Smooth muscle cell (in vitro differentiated cells): ENCODE measurements at regions not wholly inside any gene's neighbourhood (a gene's known extent, or its start where the extent isn't known, plus 50 kb on each side); places are given as distances from the start of the nearest gene placed in this dataset.

Experiments
- DNase-seq: peaks from one replicate; lab custom pipeline; 2025; ENCODE audit not compliant: unreplicated experiment; lab: John Stamatoyannopoulos, UW
- H2AFZ ChIP-seq: fragments of 200-600 bp; sonication (generic); 2 replicates; pipeline ENCODE4 v1.6.0; 2016; ENCODE audit warnings: antibody characterized with exemption, low read depth, mild to moderate bottlenecking
- H3F3A ChIP-seq: fragments of 200-600 bp; sonication (generic); 2 replicates; pipeline ENCODE4 v1.6.0; 2017; ENCODE audit warnings: antibody characterized with exemption, low read depth
- H3K27ac ChIP-seq: fragments of 200-600 bp; sonication (generic); 2 replicates; pipeline ENCODE4 v1.5.1; 2016; ENCODE audit warnings: low read depth, mild to moderate bottlenecking
- H3K27me3 ChIP-seq: fragments of 200-600 bp; sonication (generic); 2 replicates; pipeline ENCODE4 v1.6.1; 2016; ENCODE audit warnings: low read depth, mild to moderate bottlenecking
- H3K36me3 ChIP-seq: fragments of 200-600 bp; sonication (generic); 2 replicates; pipeline ENCODE4 v1.5.1; 2016; ENCODE audit warnings: low read depth
- H3K4me1 ChIP-seq: fragments of 200-600 bp; sonication (generic); 2 replicates; pipeline ENCODE4 v1.5.1; 2016; ENCODE audit warnings: low read depth
- H3K4me2 ChIP-seq: fragments of 200-600 bp; sonication (generic); 2 replicates; pipeline ENCODE4 v1.6.0; 2016; ENCODE audit warnings: mild to moderate bottlenecking
- H3K4me3 ChIP-seq: fragments of 200-600 bp; sonication (generic); 2 replicates; pipeline ENCODE4 v1.5.1; 2016; ENCODE audit warnings: mild to moderate bottlenecking
- H3K79me2 ChIP-seq: fragments of 200-600 bp; sonication (generic); 2 replicates; pipeline ENCODE4 v1.6.0; 2016; ENCODE audit warnings: low read depth, mild to moderate bottlenecking
- H3K9ac ChIP-seq: fragments of 200-600 bp; sonication (generic); 2 replicates; pipeline ENCODE4 v1.6.0; 2016; ENCODE audit warnings: low read depth
- H3K9me3 ChIP-seq: fragments of 200-600 bp; sonication (generic); replicated peaks from 2 replicates; pipeline ENCODE4 v1.5.1; 2016; ENCODE audit warnings: low read depth
- H4K20me1 ChIP-seq: fragments of 200-600 bp; sonication (generic); 2 replicates; pipeline ENCODE4 v1.6.0; 2016; ENCODE audit warnings: low read depth
- CTCF ChIP-seq: fragments of 200-600 bp; sonication (generic); IDR thresholded peaks from 2 replicates; pipeline ENCODE4 v1.5.1; 2017; ENCODE audit warnings: borderline replicate concordance, mild to moderate bottlenecking, antibody characterized with exemption; ENCODE audit not compliant: insufficient read depth, poor library complexity, severe bottlenecking
- WGBS: methylation state at CpG from one replicate; pipeline ENCODE4 v1.1.7; 2016; ENCODE audit warnings: low lambda C conversion rate; 5-methylcytosine and 5-hydroxymethylcytosine counted together

- Histone ChIP-seq H3K27ac (peak overlapping the region; percentile 69), H3F3A (no peaks in the 10 kb centered on the region), H3K4me2 (peak overlapping the region; percentile 55), H4K20me1 (no peaks in the 10 kb centered on the region), H2AFZ (no peak overlapping the region), H3K9me3 (no peaks in the 10 kb centered on the region), H3K79me2 (no peaks in the 10 kb centered on the region), H3K4me1 (peaks cover 22% of the 10 kb centered on the region), H3K36me3 (no peaks in the 10 kb centered on the region), H3K9ac (no peak overlapping the region), H3K4me3 (no peak overlapping the region), H3K27me3 (no peaks in the 10 kb centered on the region)
- DNase-seq = no peak
- 8% methylated on average over 2 of the region's 2 CpGs for WGBS
- no peak for TF ChIP-seq CTCF
Measured at GRCh38 chr14:39673270-39673711, 241.1 kb upstream of the FBXO33 start.

DNA sequence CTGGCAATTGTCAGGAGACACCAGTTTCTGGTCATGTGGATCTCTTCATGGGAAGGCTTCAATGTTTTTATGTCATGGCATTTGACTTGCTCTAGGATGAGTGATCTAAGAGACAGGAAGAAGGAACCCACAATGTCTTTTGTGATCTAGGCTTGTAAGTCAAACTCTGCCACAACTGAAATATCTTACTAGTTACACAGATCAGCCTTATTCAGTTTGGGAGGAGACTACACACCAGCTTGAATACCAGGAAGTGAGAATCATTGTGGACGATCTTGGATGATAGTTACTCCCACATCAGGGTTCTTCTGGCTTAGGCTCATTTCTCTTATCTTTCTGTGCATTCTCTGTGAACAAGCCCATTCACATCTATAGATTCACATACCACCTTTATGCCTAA is 236.2 kb upstream of the FBXO33 start:
- DNase-seq = no peak
- H3K27me3 ChIP-seq = no peaks in the 10 kb centered on the region
- H3F3A ChIP-seq = no peaks in the 10 kb centered on the region
- peaks cover 17% of the 10 kb centered on the region for H3K4me1 ChIP-seq
- no peak overlapping the region for H3K4me3 ChIP-seq
- H3K4me2 ChIP-seq = no peak overlapping the region
- H4K20me1 ChIP-seq = no peaks in the 10 kb centered on the region
- H3K79me2 ChIP-seq = no peaks in the 10 kb centered on the region
- TF ChIP-seq CTCF = no peak
- H3K36me3 ChIP-seq = no peaks in the 10 kb centered on the region
- H3K9ac ChIP-seq = no peak overlapping the region
- H3K9me3 ChIP-seq = no peaks in the 10 kb centered on the region
- no peak overlapping the region for H3K27ac ChIP-seq
- WGBS = 29% methylated on average over 1 of the region's 1 CpG
- H2AFZ ChIP-seq = no peak overlapping the region

- no peaks in the 10 kb centered on the region for H3K79me2 ChIP-seq
- no peak for TF ChIP-seq CTCF
- no peaks in the 10 kb centered on the region for H3K4me1 ChIP-seq
- no peaks in the 10 kb centered on the region for H4K20me1 ChIP-seq
- H3K4me2 ChIP-seq = no peak overlapping the region
- H3K9ac ChIP-seq = no peak overlapping the region
- no peaks in the 10 kb centered on the region for H3K36me3 ChIP-seq
- DNase-seq = no peak
- no peak overlapping the region for H3K4me3 ChIP-seq
- H3K27me3 ChIP-seq = no peaks in the 10 kb centered on the region
- no peaks in the 10 kb centered on the region for H3F3A ChIP-seq
- no peak overlapping the region for H3K27ac ChIP-seq
- H2AFZ ChIP-seq = no peak overlapping the region
- no peaks in the 10 kb centered on the region for H3K9me3 ChIP-seq
Measured at GRCh38 chr14:39666386-39666785, 234.2 kb upstream of the FBXO33 start.

DNA sequence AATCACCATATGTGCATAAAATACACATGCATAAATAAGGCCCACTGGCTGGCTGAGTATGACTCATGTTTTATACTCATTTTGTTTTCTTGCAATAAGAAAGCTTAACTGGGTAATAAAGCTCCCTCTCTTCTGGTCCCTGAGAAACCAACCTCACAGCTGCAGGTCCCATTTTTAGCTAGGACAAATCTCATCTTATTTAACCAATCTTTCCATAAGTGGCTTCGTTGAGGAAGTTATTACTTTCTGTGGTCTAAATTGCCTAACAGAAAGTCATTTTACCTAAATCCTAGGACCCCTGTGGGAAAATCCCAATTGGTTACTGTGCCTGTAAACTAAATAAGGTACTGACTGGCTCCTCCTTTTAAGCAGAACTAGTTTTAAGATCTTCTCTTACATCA is 232.8 kb upstream of the FBXO33 start:
- H3K36me3 ChIP-seq = no peaks in the 10 kb centered on the region
- no peak for DNase-seq

More for the DNA sequence above, 232.8 kb upstream of the FBXO33 start:
- H3K4me1 ChIP-seq = no peaks in the 10 kb centered on the region
- H3K79me2 ChIP-seq = no peaks in the 10 kb centered on the region
- WGBS = 42% methylated on average over 1 of the region's 1 CpG
- no peaks in the 10 kb centered on the region for H3F3A ChIP-seq
- H3K9ac ChIP-seq = no peak overlapping the region
- no peak overlapping the region for H2AFZ ChIP-seq
- TF ChIP-seq CTCF = no peak
- no peaks in the 10 kb centered on the region for H3K9me3 ChIP-seq
- H3K27ac ChIP-seq = no peak overlapping the region
- H3K27me3 ChIP-seq = no peaks in the 10 kb centered on the region
- H3K4me2 ChIP-seq = peak overlapping the region; percentile 39
- no peaks in the 10 kb centered on the region for H4K20me1 ChIP-seq
- no peak overlapping the region for H3K4me3 ChIP-seq
